CD4-positive, alpha-beta memory T cell (primary cell): ENCODE measurements at regions not wholly inside any gene's neighbourhood (a gene's known extent, or its start where the extent isn't known, plus 50 kb on each side); places are given as distances from the start of the nearest gene placed in this dataset.

Experiments used
- CTCF ChIA-PET: fragments of 350-600 bp; sonication (Branson Sonifier 250); formaldehyde crosslinking; loops from one replicate; lab custom pipeline; 2021; ENCODE audit warnings: inconsistent platforms; ENCODE audit not compliant: partially characterized antibody; lab: Charles Lee
- POLR2A ChIA-PET: fragments of 350-600 bp; sonication (Branson Sonifier 250); formaldehyde crosslinking; loops from one replicate; lab custom pipeline; 2021; ENCODE audit not compliant: partially characterized antibody; lab: Charles Lee
- DNase-seq, 5 donors: peaks; one replicate each; pipeline versions ENCODE4 v3.0.0 to v3.0.0-alpha.2; 2020 to 2022; ENCODE audit warnings: mixed read lengths in 1 of 5
- H3K27ac ChIP-seq: one replicate; pipeline ENCODE4 v1.7.0; 2013; ENCODE audit warnings: low read depth, low read length
- H3K27me3 ChIP-seq: 2 replicates; pipeline ENCODE4 v1.7.0; 2013; ENCODE audit warnings: mild to moderate bottlenecking, low read length, moderate library complexity; ENCODE audit not compliant: insufficient read depth
- H3K36me3 ChIP-seq: 2 replicates; pipeline ENCODE4 v1.7.0; 2013; ENCODE audit warnings: mild to moderate bottlenecking, low read length, moderate library complexity; ENCODE audit not compliant: insufficient read depth
- H3K4me1 ChIP-seq: 2 replicates; pipeline ENCODE4 v1.7.0; 2013; ENCODE audit warnings: mild to moderate bottlenecking, low read length, moderate library complexity; ENCODE audit not compliant: insufficient read depth
- H3K4me3 ChIP-seq, 2 donors: one replicate each; pipeline ENCODE4 v1.7.0; 2013; ENCODE audit warnings: low read length in 2 of 2, mild to moderate bottlenecking in 1 of 2
- H3K9me3 ChIP-seq, 2 donors: one replicate each; pipeline ENCODE4 v1.7.0; 2013; ENCODE audit warnings: low read length in 2 of 2, control low read depth in 1 of 2; ENCODE audit not compliant: control insufficient read depth in 1 of 2
- H3K27ac Mint-ChIP-seq, 7 donors: one replicate each; pipeline ENCODE4 v1.8.0; 2020 to 2021; ENCODE audit warnings: mixed read lengths in 7 of 7, mild to moderate bottlenecking in 6 of 7, inconsistent platforms in 3 of 7, moderate library complexity in 3 of 7
- H3K27me3 Mint-ChIP-seq, 2 donors: one replicate each; pipeline ENCODE4 v1.8.0; 2020 to 2021; ENCODE audit warnings: mixed read lengths in 2 of 2
- H3K36me3 Mint-ChIP-seq, 2 donors: one replicate each; pipeline ENCODE4 v1.8.0; 2020 to 2021; ENCODE audit warnings: mixed read lengths in 2 of 2, inconsistent platforms in 1 of 2, mild to moderate bottlenecking in 1 of 2
- H3K4me1 Mint-ChIP-seq, 4 donors: one replicate each; pipeline ENCODE4 v1.8.0; 2020 to 2021; ENCODE audit warnings: mixed read lengths in 4 of 4, mild to moderate bottlenecking in 1 of 4
- H3K4me3 Mint-ChIP-seq, 8 donors: one replicate each; pipeline ENCODE4 v1.8.0; 2020 to 2021; ENCODE audit warnings: mixed read lengths in 8 of 8, mild to moderate bottlenecking in 7 of 8, moderate library complexity in 6 of 8, inconsistent platforms in 3 of 8
- H3K9me3 Mint-ChIP-seq, 8 donors: one replicate each; pipeline ENCODE4 v1.8.0; 2020 to 2021; ENCODE audit warnings: mixed read lengths in 8 of 8, mild to moderate bottlenecking in 5 of 8, inconsistent platforms in 3 of 8, moderate library complexity in 1 of 8
- intact Hi-C: fragments of 100-400 bp; cut with micrococcal nuclease; formaldehyde crosslinking; loops from one replicate; pipeline ENCODE4 v1.15.1; 2023

- peaks cover 0 to 2% (median 0%) of the 10 kb centered on the region in 8 donors for H3K9me3 Mint-ChIP-seq
These were observed 289.2 kb upstream of the FOXQ1 start for GRCh38 chr6:1022719-1023118.

GRCh38 chr6:1020837-1021236, 291.1 kb upstream of the FOXQ1 start:
- no peak overlapping the region for H3K27ac Mint-ChIP-seq
- POLR2A ChIA-PET, result no interaction called here
- H3K9me3 ChIP-seq, result no peaks in the 10 kb centered on the region
- CTCF ChIA-PET, result no interaction called here
- H3K4me3 Mint-ChIP-seq, result no peak overlapping the region
- H3K4me1 ChIP-seq, result no peaks in the 10 kb centered on the region
- peaks cover 0 to 8% of the 10 kb centered on the region in 2 donors for H3K27me3 Mint-ChIP-seq
- peaks cover 0 to 2% (median 0%) of the 10 kb centered on the region in 8 donors for H3K9me3 Mint-ChIP-seq
- no peaks in the 10 kb centered on the region for H3K4me1 Mint-ChIP-seq
- intact Hi-C loops, result no loop called here
- H3K36me3 Mint-ChIP-seq, result no peaks in the 10 kb centered on the region
- H3K4me3 ChIP-seq, result no peak overlapping the region
- no peak for DNase-seq
- H3K27me3 ChIP-seq, result no peaks in the 10 kb centered on the region
- H3K36me3 ChIP-seq, result no peaks in the 10 kb centered on the region
- no peak overlapping the region for H3K27ac ChIP-seq

More at GRCh38 chr6:1022719-1023118, 289.2 kb upstream of the FOXQ1 start:
- Mint-ChIP-seq H3K36me3 (no peaks in the 10 kb centered on the region), H3K27ac (no peak overlapping the region), H3K27me3 (peaks cover 1 to 16% of the 10 kb centered on the region in 2 donors), H3K4me3 (no peak overlapping the region), H3K4me1 (no peaks in the 10 kb centered on the region)
- H3K27me3 ChIP-seq, result no peaks in the 10 kb centered on the region
- no peaks in the 10 kb centered on the region for H3K4me1 ChIP-seq
- H3K27ac ChIP-seq, result no peak overlapping the region
- intact Hi-C loops, result no loop called here
- no peaks in the 10 kb centered on the region for H3K36me3 ChIP-seq
- no peak for DNase-seq
- no peak overlapping the region for H3K4me3 ChIP-seq
- H3K9me3 ChIP-seq, result no peaks in the 10 kb centered on the region
- ChIA-PET CTCF (no interaction called here), POLR2A (no interaction called here)

- ChIA-PET CTCF (no interaction called here), POLR2A (no interaction called here)
- Mint-ChIP-seq H3K27ac (no peak overlapping the region), H3K4me3 (no peak overlapping the region), H3K9me3 (peaks cover 0 to 2% (median 0%) of the 10 kb centered on the region in 8 donors), H3K36me3 (no peaks in the 10 kb centered on the region), H3K27me3 (peaks cover 0 to 8% of the 10 kb centered on the region in 2 donors), H3K4me1 (no peaks in the 10 kb centered on the region)
- Histone ChIP-seq H3K9me3 (no peaks in the 10 kb centered on the region), H3K36me3 (no peaks in the 10 kb centered on the region), H3K27me3 (no peaks in the 10 kb centered on the region), H3K4me3 (no peak overlapping the region), H3K4me1 (no peaks in the 10 kb centered on the region), H3K27ac (no peak overlapping the region)
- no peak for DNase-seq
- intact Hi-C loops, result no loop called here
These were observed 291.8 kb upstream of the FOXQ1 start for GRCh38 chr6:1020133-1020532.

GRCh38 chr6:1018041-1018440, 293.9 kb upstream of the FOXQ1 start:
- Histone ChIP-seq H3K27me3 (no peaks in the 10 kb centered on the region), H3K4me3 (no peak overlapping the region), H3K9me3 (no peaks in the 10 kb centered on the region), H3K4me1 (no peaks in the 10 kb centered on the region), H3K27ac (no peak overlapping the region), H3K36me3 (no peaks in the 10 kb centered on the region)
- peaks cover 0 to 4% of the 10 kb centered on the region in 2 donors for H3K27me3 Mint-ChIP-seq
- H3K9me3 Mint-ChIP-seq, result peaks cover 0 to 4% (median 2%) of the 10 kb centered on the region in 8 donors
- H3K4me3 Mint-ChIP-seq, result no peak overlapping the region
- intact Hi-C loops, result no loop called here
- ChIA-PET POLR2A (no interaction called here), CTCF (no interaction called here)
- no peaks in the 10 kb centered on the region for H3K36me3 Mint-ChIP-seq
- DNase-seq, result no peak
- H3K27ac Mint-ChIP-seq, result no peak overlapping the region
- H3K4me1 Mint-ChIP-seq, result no peaks in the 10 kb centered on the region

- H3K9me3 ChIP-seq, result no peaks in the 10 kb centered on the region
- Mint-ChIP-seq H3K9me3 (peaks cover 0 to 4% (median 2%) of the 10 kb centered on the region in 8 donors), H3K4me3 (no peak overlapping the region), H3K36me3 (no peaks in the 10 kb centered on the region), H3K27ac (no peak overlapping the region), H3K4me1 (no peaks in the 10 kb centered on the region), H3K27me3 (peaks cover 3 to 10% of the 10 kb centered on the region in 2 donors)
- no peaks in the 10 kb centered on the region for H3K27me3 ChIP-seq
- H3K4me3 ChIP-seq, result no peak overlapping the region
- intact Hi-C loops, result no loop called here
- H3K4me1 ChIP-seq, result no peaks in the 10 kb centered on the region
- H3K36me3 ChIP-seq, result no peaks in the 10 kb centered on the region
- DNase-seq, result no peak
- ChIA-PET POLR2A (no interaction called here), CTCF (no interaction called here)
- no peak overlapping the region for H3K27ac ChIP-seq
These were observed 295.3 kb upstream of the FOXQ1 start for GRCh38 chr6:1016329-1017302.

- Mint-ChIP-seq H3K4me3 (no peak overlapping the region), H3K4me1 (no peaks in the 10 kb centered on the region), H3K27ac (no peak overlapping the region), H3K9me3 (peaks cover 0 to 4% (median 2%) of the 10 kb centered on the region in 8 donors), H3K27me3 (peaks cover 3 to 11% of the 10 kb centered on the region in 2 donors), H3K36me3 (no peaks in the 10 kb centered on the region)
- intact Hi-C loops, result no loop called here
- Histone ChIP-seq H3K27me3 (no peaks in the 10 kb centered on the region), H3K4me3 (no peak overlapping the region), H3K27ac (no peak overlapping the region), H3K9me3 (no peaks in the 10 kb centered on the region), H3K4me1 (no peaks in the 10 kb centered on the region), H3K36me3 (no peaks in the 10 kb centered on the region)
- CTCF ChIA-PET, result no interaction called here
- POLR2A ChIA-PET, result no interaction called here
- DNase-seq, result no peak
These were observed 296.1 kb upstream of the FOXQ1 start for GRCh38 chr6:1015825-1016224.

GRCh38 chr6:1014431-1014807, 297.5 kb upstream of the FOXQ1 start:
- DNase-seq, result no peak
- H3K36me3 Mint-ChIP-seq, result no peaks in the 10 kb centered on the region
- ChIA-PET CTCF (no interaction called here), POLR2A (no interaction called here)
- Histone ChIP-seq H3K9me3 (no peaks in the 10 kb centered on the region), H3K4me1 (no peaks in the 10 kb centered on the region), H3K27me3 (no peaks in the 10 kb centered on the region), H3K36me3 (no peaks in the 10 kb centered on the region), H3K27ac (no peak overlapping the region), H3K4me3 (no peak overlapping the region)
- no peak overlapping the region for H3K4me3 Mint-ChIP-seq
- H3K27me3 Mint-ChIP-seq, result peaks cover 7 to 16% of the 10 kb centered on the region in 2 donors
- H3K9me3 Mint-ChIP-seq, result peaks cover 0 to 4% (median 2%) of the 10 kb centered on the region in 8 donors
- H3K27ac Mint-ChIP-seq, result no peak overlapping the region
- intact Hi-C loops, result no loop called here
- no peaks in the 10 kb centered on the region for H3K4me1 Mint-ChIP-seq
